ENCODE measurements at regions not wholly inside any gene's neighbourhood (a gene's known extent, or its start where the extent isn't known, plus 50 kb on each side); places are given as distances from the start of the nearest gene placed in this dataset.
A peak's percentile ranks its signal among the peaks of the same experiment; 100 is the strongest.

DNA sequence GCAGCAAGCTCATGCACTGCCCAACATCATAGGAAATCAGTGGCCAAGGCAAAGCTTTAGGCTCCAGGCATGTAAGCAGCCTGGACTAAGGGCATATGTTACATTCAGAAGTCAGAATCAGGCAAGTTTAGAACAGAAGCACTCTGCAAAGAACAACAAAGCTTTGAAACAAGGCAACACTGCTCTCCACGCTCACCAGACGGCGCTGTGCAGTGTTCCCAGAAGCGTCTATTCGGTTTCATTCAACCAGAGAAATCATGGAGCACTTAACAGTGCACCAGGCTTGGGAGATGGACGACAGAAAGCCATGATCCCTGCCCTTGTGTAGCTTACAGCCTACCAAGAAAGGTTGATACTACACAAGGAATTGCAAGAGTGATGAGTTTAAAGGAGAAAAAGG lies 555.8 kb downstream of the BUD13 start:
- peak; percentile 44 for DNase-seq (ENCODE audit: low spot score)

DNA sequence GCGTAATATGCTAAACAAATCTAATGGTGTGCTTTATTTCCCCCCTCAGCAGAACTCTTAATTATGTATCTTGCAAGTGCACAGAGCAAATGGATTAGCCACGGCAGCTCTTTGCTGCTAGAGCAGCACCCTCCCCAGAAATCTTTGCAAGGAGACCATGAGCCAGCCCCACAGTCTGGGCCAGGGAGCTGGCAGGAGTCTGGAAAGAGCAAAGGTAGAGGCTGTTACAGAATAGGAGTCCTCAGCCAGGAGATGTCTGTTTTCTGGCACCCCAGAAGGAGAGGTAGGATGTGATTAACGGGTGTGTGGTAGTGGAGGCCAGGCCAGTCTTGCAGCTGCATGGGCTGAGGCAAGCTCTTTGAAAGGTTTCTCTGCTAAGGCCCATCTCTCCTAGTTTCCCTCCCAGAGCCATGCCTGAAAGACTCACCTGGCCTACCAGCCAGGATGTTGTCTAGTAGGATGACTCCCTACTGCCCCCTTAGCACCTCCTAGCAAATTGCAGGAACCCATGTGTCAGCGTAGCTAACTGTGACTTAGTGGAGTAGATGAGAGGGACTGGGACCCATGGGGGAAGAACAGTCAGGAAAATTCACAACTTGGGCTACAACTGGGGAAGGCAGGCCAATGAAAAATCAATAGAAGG lies 557.2 kb downstream of the BUD13 start:
- peak; percentile 14 for DNase-seq (ENCODE audit: low spot score)

DNA sequence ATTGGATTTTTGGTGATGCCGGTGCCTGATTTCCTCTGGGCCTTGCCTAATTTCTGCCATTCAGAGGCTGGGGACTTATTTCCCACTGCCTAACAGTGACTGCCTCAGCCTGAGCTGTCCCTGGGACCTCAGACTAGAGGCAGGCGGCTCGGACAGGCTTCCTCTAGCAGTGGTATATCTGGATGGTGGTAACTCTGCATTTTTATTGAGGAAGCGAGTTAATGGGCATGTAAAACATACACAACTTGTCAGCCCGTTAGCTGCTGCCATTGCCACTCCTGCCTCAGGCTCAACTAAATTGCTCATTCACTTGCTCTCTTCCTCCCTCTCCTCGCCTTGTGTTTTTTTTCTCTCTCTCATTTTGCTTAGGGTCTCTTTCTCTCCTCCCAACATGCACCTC lies 561.6 kb downstream of the BUD13 start:
- DNase-seq (ENCODE audit: low spot score) = no peak

DNA sequence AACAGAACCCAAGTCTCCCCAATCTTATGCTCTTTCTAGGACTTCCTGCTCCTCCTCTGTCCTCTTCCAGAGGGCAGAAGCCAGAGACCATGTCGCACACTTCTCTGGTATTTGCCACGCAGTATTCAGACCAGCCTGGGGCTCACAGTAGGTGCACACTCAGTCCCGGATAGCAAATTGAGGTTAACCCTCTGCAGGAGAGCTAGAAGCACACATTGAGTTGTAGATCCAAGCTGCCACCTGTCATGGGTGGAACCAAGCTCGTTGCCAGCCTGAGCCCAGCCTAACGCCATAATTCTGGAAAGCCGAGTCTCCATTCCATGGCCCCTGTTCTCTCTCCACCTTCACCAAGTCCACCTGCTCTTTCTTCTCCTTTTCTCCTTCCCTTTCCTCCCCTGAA lies 562.1 kb downstream of the BUD13 start:
- DNase-seq (ENCODE audit: low spot score) = no peak

DNA sequence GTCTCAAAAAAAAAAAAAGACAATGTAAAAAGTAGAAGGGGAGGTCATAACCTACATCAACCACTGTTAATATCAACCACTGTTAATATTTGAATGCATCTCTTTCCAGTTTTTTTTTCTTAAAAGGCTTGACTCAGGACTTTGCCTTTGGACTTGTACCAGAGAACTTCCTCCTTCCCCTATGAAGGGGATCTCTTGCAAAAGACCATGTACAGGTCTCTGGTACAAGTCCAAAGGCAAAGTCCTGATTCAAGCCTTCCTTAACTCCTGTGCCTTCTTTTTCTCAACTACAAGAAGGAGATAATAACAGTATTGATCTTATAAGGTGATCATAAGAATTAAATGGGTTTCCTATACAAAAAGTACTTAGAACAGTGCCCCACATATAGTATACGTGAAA lies 563.5 kb downstream of the BUD13 start:
- no peak for DNase-seq (ENCODE audit: low spot score)

DNA sequence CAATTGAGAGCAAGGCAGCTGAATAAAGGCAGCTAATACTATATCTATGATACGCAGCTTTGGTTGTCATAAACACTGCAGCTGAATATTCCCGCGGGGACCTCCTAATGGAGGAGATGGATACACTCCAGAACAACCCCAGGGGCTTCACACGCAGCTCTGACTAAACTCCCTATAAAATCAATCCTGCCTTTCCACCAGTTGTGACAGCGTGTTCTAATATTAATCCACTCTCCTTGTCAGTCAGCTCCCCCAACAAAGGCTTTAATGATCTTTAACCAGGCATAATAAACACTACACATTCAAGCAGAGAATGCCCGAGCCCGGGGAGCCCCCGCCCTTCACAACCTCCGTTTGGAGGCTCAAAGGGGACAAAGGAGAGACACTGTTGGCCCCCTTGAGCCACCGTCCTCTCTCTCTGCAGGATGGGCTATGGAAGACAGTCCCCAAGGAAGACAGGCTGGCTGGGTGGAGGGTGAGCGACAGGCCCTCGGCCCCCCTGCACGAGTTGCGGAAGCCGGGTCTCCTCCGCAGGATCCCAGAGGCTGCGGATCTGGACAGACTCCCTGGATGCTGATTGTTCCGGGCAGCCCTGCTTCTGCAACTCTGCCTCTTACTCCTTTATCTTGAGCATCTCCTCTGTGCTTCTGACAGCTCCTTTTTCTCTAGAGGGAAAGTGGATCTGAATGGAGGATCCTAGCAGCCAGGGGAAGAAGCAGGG lies 565.2 kb downstream of the BUD13 start:
- no peak for DNase-seq (ENCODE audit: low spot score)

DNA sequence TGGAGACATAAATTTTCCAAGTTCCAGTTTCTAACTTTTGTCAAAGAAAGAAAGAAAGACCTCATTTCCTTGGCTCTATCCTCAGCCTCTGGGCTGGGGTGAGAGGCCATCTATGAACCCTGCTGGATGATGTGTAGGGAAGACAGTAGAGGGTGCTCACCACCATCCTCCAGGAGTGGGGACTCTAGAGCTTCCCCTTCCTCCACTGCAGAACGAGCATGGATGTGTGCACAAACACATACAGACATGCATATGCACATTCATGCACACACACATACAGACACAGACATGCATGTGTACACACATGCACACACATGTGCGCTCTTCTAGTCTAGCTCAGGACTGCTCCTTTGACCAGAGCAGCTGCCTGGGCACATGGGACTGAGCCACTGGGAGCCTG lies 565.8 kb downstream of the BUD13 start:
- DNase-seq (ENCODE audit: low spot score) = no peak

DNA sequence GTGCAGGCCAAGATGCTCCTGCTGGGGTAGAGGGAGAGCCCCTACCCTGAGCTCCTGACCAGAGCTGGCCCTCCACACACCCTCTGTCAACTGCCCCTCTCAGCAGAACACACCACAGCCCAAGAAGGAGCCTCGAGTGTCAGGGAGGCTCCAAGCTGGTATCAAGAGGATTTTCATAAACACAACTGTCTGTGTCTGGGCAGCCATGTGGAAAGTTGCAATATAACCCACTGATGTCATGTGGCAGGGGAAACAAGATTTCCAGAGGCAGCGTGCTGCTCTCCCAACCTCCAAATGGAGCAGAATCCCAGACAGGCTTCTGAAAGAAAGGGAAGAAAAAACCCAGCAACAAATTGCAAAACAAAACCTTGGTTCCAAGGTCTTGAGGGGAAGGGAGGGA lies 569.9 kb downstream of the BUD13 start:
- no peak for DNase-seq (ENCODE audit: low spot score)

DNA sequence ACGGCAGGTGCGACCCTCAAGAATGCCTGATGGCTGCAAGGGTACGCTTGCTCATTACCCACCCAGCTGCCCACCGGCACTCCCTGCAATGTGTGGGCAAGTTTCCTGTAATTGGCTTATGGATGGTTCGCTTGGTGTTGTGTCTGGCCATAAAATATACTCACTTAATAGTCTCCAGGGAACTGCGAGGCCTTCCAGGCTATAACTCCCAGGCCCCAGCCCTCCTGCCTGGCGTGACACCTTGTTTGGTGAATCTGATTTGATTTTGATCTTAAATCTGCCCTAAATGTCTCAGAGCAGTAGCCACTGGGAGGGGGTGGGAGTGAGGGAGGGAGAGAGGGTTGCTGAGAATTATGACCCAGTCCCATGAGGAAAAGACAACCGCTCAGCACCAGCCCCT lies 572.2 kb downstream of the BUD13 start:
- DNase-seq (ENCODE audit: low spot score) = no peak

DNA sequence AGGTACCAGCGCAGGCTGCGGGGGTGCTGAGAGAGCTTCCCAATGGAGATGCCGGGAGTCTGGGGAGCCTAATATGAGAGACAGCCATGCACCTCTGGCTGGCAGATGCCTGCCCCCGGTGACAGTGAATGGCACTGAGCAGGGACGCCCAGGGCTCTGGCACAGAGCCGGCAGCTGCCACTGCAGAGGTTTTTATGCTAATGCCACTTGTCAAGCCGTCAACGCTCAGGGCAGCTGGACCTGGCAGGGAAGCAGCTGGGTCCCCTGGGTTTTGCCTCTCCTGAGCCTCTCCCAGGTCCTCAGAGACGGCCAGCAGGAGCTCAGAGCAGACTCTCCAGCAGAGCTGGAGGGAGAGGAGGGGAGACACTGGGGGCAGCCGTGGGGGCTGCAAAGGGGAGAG lies 573.6 kb downstream of the BUD13 start:
- no peak for DNase-seq (ENCODE audit: low spot score)

DNA sequence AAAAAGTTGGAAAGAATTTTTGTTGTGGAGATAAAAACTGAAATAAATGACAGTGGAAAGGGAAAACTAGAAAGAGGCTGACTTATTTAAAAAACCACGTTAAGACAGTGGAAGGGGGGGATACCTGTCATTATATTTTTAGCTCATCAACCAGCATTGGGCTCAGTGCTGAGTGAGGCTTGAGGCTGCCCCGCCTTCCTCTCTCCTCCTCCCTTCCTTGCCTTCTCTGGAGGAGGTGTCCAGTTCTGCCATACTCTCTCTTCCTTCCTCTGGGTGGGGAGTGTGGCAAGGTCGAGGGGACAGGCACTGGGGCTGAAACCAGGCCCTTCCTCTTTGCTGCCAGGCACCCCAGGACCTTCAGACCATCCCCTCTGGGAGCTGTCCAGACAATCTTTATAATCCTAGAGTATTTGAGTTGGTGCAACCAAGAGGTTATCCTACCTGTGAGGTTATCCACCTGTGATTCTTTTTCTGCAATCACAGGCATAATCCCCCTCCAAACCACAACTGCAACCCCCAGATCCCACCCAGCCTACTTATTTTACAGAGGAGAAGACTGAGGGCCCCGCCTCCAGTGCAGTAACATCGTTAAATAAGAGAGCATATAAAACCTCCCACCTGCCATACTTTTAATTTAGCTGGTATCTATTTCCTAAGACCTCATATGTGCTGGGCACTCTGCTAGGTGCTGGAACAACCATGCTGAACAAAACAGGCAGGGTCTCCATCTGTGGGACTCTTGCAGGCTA lies 578.5 kb downstream of the BUD13 start:
- DNase-seq (ENCODE audit: low spot score) = no peak

DNA sequence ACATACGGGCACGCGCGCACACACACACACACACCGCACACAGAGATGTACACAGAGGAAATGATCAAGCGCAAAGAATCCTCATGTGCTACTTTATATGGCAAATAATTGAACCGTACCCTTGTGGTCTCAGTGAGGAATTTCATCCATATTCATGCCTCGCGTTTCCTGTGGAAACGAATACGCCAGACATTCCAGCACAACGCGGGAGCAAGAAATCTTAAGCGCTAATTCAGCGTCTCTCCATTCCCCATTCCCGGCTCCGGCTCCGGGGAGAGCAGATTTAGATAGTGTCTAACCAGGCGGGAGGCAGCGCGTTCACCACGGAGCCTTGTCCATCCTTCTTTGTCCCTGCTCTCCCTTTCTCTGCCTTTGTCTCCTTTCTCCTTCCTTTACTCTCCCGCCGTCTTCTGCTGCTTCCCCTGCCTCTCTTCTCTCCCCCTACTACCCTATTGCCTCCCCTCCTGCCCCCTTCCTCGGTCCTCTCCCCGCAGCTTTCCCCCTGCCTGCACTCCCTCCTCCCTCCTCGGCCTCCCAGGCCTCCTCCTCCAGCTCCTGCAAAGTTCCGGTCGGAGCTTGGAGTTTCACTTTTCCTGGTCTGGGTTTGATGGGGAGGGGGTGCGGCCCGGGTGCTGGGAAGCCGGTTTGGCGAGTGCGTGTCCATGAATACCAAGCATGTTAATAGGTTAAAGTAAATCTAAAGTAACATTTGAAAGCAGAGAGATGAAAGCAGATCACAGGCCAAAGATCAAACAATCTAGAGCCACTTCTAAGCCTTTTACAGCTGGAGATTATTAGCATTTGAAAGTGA lies 579.3 kb downstream of the BUD13 start:
- no peak for DNase-seq (ENCODE audit: low spot score)

DNA sequence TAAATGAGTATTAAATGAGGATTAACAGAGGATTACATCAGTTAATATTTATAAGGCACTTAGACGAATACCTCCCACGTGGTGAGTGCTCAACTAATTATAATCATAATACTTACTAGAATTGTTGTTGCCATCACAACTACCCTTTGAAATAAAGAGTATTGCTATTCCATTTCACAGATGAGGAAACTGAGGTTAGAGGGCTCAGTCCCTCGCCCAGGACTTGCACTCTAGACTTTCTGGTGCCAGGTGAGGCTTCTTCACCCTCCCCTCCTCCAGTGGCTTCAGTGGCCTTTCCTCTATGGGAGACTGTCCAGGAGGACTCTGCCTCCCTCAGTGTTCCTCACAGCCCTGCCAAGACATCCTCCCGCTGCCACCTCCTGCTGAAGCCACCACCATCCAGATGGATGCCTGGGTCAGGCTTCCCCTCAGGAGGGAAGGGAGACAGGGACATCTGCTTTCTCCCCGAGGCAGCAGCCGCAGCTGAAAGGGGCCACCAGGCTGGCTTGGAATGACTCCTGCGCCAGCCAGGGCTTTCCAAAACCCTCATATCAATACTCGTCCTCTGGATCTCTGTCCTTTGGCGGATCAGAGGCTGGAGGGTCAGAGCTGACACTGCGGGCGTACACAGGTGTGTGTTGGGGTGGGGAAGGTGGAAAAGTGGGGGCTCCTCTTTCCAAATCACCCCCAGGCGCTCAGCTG lies 580.1 kb downstream of the BUD13 start:
- no peak for DNase-seq (ENCODE audit: low spot score)

DNA sequence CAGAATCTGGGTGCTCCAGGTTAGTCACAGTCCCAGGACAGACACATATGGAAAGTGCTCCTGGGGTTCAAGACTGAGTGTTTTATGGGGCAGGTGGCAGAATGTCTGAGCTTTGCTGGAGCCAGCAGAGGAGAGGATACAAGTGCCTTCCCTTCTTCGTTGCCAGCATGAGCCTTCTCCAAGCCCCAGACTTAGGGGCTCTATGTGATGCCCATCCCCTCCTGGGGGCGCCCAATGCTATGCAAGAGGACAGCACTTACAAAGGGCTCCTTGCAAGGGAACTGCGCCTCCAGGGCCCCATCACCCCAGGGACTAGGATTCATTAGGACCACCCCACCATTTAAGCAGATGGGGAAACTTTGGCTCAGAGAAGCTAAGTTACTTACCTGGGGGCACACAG lies 581.9 kb downstream of the BUD13 start:
- no peak for DNase-seq (ENCODE audit: low spot score)

DNA sequence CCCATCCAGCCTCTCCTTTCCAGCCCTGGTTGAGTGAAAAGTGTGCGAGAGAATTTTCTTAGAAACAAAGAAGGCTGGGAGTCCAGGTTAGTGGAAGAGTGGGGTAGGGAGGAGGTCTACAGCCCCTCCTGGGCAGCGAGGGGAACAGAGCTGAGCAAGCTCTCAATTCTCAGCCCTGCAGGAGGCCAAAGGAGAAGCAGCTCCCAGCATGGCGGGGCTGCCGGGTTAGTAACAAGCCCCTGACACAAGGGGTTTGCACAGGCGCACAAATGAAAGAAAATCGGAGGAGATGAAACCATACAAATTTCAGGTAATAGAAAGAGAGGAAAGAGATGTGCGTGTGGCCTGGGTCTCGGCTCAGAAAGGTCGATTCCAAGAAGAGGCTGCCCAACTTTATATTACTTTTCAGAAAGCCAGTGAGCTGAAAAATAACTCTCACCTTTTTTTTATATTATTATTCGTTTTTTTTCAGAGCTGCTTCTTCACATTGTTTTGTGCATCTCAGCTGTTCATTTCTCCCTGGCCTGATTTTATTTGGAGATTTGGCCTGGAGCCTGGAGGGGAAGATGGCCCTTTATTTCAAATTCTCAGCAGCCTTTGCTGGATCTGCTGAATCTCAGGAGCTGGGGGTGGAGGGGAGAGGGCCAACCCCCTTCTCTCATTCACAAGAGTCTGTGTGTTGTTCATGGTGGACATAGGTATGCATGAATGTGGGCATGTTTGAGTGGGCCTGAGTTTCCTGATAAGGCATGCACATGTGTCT lies 583.2 kb downstream of the BUD13 start:
- DNase-seq (ENCODE audit: low spot score) = no peak

DNA sequence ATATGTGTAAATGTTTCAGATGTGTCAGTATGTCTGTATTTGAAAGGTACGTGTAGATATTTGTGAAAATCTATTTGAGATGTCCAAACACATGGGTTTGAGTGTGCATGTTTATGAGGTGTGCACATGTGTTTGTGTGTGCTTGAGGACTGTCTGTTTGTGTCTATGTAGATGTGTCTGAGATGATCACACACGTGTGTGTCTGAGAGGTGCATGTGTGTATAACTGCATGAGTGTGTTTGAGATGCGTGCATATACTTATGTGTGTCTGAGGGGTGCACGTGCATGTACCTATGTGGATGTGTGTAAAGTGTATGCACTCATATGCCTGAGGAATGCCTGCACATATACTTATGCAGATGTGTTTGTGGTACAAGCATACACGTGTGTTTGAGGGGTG lies 584.4 kb downstream of the BUD13 start:
- DNase-seq (ENCODE audit: low spot score) = no peak

DNA sequence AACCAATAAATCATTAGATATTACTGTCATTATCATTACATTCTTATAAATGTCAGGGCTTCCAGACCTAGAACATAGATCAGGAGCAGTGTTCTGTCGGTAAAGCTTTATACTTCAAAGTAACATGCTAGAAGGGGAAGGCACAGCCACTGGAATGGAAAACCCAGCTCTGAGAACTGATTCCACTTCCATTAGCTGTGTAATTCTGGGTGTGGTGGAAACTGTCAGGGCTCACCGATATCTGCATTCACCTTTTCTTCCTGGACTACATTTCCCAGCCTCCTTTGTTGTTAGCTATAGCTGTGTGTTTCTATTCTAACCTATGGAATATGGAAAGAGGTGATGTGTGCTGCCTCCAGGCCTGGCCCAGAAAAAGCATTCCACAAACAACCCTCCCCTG lies 585.8 kb downstream of the BUD13 start:
- DNase-seq (ENCODE audit: low spot score) = no peak

DNA sequence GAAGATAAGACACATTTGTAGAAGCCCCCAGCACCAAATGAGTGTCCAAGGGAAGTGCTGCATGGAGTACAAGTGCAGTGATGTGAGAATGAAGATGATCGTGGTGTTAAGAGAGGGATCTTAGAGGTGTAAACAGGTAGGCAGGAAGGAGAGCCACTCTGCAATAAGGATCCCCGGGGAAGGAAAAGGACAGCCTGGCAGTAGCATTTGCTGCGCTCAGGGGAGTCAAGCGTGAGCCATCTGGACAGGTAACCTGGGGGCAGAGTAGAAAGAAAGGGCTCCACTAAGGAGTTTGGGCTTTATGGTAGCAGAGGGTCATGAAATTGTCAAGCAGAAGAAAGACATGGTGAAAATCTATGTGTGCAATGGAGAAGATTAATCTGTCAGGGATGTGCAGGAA lies 587.2 kb downstream of the BUD13 start:
- DNase-seq (ENCODE audit: low spot score) = no peak

DNA sequence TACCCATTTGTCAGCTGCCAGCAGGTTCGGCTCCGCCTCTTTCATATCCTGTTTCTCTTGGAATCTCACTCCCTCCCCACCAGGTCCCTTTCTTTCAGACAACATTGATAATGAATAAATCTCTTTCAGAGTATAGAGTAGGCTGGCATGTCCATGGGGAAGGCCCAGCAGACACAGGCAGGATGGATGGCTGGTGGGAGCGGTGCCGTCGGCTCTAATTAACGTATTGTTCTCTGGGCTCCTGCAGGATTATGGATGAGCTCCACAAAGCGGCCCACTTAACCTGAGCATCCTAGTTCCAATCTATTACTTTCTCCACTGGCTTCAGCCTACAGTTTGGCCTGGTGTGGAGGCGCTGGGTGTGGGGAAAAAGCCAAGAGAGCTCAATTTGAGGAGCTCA lies 588.0 kb downstream of the BUD13 start:
- no peak for DNase-seq (ENCODE audit: low spot score)

DNA sequence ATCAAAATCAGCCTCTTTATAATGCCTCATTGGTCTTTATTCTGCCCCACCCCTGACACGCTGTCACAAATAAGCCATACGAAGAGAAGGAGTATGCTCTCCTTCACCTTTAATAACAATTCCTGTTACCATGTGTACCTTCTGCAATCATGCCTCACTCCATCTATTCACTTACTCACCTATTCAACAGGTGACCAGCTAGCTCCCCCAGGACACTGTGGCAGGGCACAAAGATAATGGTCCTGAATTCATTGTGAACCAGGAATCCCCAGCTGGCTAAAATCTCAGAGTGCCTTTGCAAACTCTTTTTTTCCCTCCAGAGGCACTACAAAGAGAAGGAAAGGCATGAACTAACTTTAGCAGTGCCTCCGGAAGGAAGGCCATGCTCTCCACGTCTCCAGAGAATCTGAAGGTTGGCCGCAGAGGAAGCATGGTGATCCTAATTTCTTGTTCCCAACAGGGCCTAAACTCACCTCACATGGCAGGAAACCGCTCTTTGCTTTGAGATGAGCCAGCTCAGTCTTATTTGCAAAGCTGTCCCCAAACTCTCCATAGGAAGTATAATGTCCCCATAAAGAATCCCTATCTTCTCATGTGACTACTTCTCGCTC lies 590.3 kb downstream of the BUD13 start:
- DNase-seq (ENCODE audit: low spot score) = no peak

All from NAMALWA (cell line).